ENCODE measurements at regions not wholly inside any gene's neighbourhood (a gene's known extent, or its start where the extent isn't known, plus 50 kb on each side); places are given as distances from the start of the nearest gene placed in this dataset.

- TF ChIP-seq POLR2A (IDR thresholded peaks at IDR 0.05; ENCODE audit: low read depth, low read length) (no peak), POLR2AphosphoS5 (IDR thresholded peaks at IDR 0.05; ENCODE audit: low read depth, low read length) (no peak), TAF1 (IDR thresholded peaks at IDR 0.05; ENCODE audit: low read depth, low read length) (no peak), SPI1 (IDR thresholded peaks at IDR 0.05; ENCODE audit: low read depth, low read length) (no peak)
These were observed 87.8 kb upstream of the DYNC1I1 start for GRCh38 chr7:95684505-95684904.
